ENCODE measurements at regions not wholly inside any gene's neighbourhood (a gene's known extent, or its start where the extent isn't known, plus 50 kb on each side); places are given as distances from the start of the nearest gene placed in this dataset.
"Not testable (repeated sequence)": the region's sequence is repeated elsewhere in the genome, so short reads cannot be mapped to it uniquely, and the experiment has no call there.

- Mint-ChIP-seq H3K27ac (peak overlapping the region in 1 of 3 donors; percentile 38), H3K4me3 (no peak overlapping the region)
Observed at GRCh38 chr15:84142888-84143337, 92.7 kb upstream of the GOLGA6L4 start.

GRCh38 chr15:84143753-84144314 is 91.7 kb upstream of the GOLGA6L4 start:
- Mint-ChIP-seq H3K36me3 (no peaks in the 10 kb centered on the region), H3K27me3 (peaks cover 14% of the 10 kb centered on the region), H3K4me3 (no peak overlapping the region), H3K27ac (no peak overlapping the region), H3K9me3 (no peaks in the 10 kb centered on the region), H3K4me1 (peaks cover 0 to 3% (median 0%) of the 10 kb centered on the region in 4 donors)
- H3K4me3 ChIP-seq (ENCODE audit: low read depth, low read length) = no peak overlapping the region
- H3K27me3 ChIP-seq (ENCODE audit: control insufficient read depth, insufficient read depth, low read length) = peaks cover 1% of the 10 kb centered on the region
- no peak for DNase-seq
- H3K27ac ChIP-seq (ENCODE audit: insufficient read depth, low read length, poor library complexity, severe bottlenecking) = no peak overlapping the region
- no peaks in the 10 kb centered on the region for H3K9me3 ChIP-seq (ENCODE audit: control insufficient read depth in 2 of 2, low read length in 2 of 2)
- H3K4me1 ChIP-seq (ENCODE audit: control insufficient read depth, insufficient read depth, low read length, poor library complexity, severe bottlenecking) = no peaks in the 10 kb centered on the region
- no peak for ATAC-seq (ENCODE audit: low read depth in 2 of 2)
- no peaks in the 10 kb centered on the region for H3K36me3 ChIP-seq (ENCODE audit: control insufficient read depth, insufficient read depth, low read length)

More at GRCh38 chr15:84142888-84143337, 92.7 kb upstream of the GOLGA6L4 start:
- no peak overlapping the region for H3K27ac ChIP-seq (ENCODE audit: insufficient read depth, low read length, poor library complexity, severe bottlenecking)
- H3K27me3 Mint-ChIP-seq = peaks cover 14% of the 10 kb centered on the region
- peak overlapping the region; percentile 47 for H3K4me3 ChIP-seq (ENCODE audit: low read depth, low read length)
- no peaks in the 10 kb centered on the region for H3K36me3 Mint-ChIP-seq
- H3K4me1 ChIP-seq (ENCODE audit: control insufficient read depth, insufficient read depth, low read length, poor library complexity, severe bottlenecking) = no peaks in the 10 kb centered on the region
- no peaks in the 10 kb centered on the region for H3K9me3 Mint-ChIP-seq
- ATAC-seq (ENCODE audit: low read depth in 2 of 2) (peak; percentile 93 to 95), DNase-seq (peak; percentile 52 to 86 (median 75))
- no peaks in the 10 kb centered on the region for H3K9me3 ChIP-seq (ENCODE audit: control insufficient read depth in 2 of 2, low read length in 2 of 2)
- H3K36me3 ChIP-seq (ENCODE audit: control insufficient read depth, insufficient read depth, low read length) = no peaks in the 10 kb centered on the region
- peaks cover 0 to 3% (median 0%) of the 10 kb centered on the region in 4 donors for H3K4me1 Mint-ChIP-seq
- peaks cover 1% of the 10 kb centered on the region for H3K27me3 ChIP-seq (ENCODE audit: control insufficient read depth, insufficient read depth, low read length)

GRCh38 chr15:84144946-84145345 is 90.6 kb upstream of the GOLGA6L4 start:
- not testable (repeated sequence) for H3K36me3 ChIP-seq (ENCODE audit: control insufficient read depth, insufficient read depth, low read length); H3K9me3 ChIP-seq (ENCODE audit: control insufficient read depth in 2 of 2, low read length in 2 of 2); H3K9me3 Mint-ChIP-seq; H3K27ac ChIP-seq (ENCODE audit: insufficient read depth, low read length, poor library complexity, severe bottlenecking); H3K4me1 ChIP-seq (ENCODE audit: control insufficient read depth, insufficient read depth, low read length, poor library complexity, severe bottlenecking); H3K4me3 Mint-ChIP-seq; H3K27me3 ChIP-seq (ENCODE audit: control insufficient read depth, insufficient read depth, low read length); DNase-seq; ATAC-seq (ENCODE audit: low read depth in 2 of 2); H3K36me3 Mint-ChIP-seq; H3K4me3 ChIP-seq (ENCODE audit: low read depth, low read length); H3K27me3 Mint-ChIP-seq; H3K4me1 Mint-ChIP-seq
- H3K27ac Mint-ChIP-seq = peak overlapping the region in 1 of 3 donors; percentile 4

GRCh38 chr15:84146299-84146698 is 89.3 kb upstream of the GOLGA6L4 start:
- H3K4me3 Mint-ChIP-seq; H3K27ac ChIP-seq (ENCODE audit: insufficient read depth, low read length, poor library complexity, severe bottlenecking); H3K27me3 Mint-ChIP-seq; H3K9me3 Mint-ChIP-seq; ATAC-seq (ENCODE audit: low read depth in 2 of 2); H3K4me1 ChIP-seq (ENCODE audit: control insufficient read depth, insufficient read depth, low read length, poor library complexity, severe bottlenecking); DNase-seq; H3K4me3 ChIP-seq (ENCODE audit: low read depth, low read length); H3K27me3 ChIP-seq (ENCODE audit: control insufficient read depth, insufficient read depth, low read length); H3K36me3 Mint-ChIP-seq; H3K36me3 ChIP-seq (ENCODE audit: control insufficient read depth, insufficient read depth, low read length); H3K4me1 Mint-ChIP-seq; H3K9me3 ChIP-seq (ENCODE audit: control insufficient read depth in 2 of 2, low read length in 2 of 2); H3K27ac Mint-ChIP-seq: not testable (repeated sequence)

- not testable (repeated sequence) for H3K4me3 ChIP-seq (ENCODE audit: low read depth, low read length); H3K36me3 Mint-ChIP-seq; H3K4me1 Mint-ChIP-seq; H3K9me3 ChIP-seq (ENCODE audit: control insufficient read depth in 2 of 2, low read length in 2 of 2); H3K27me3 ChIP-seq (ENCODE audit: control insufficient read depth, insufficient read depth, low read length); H3K4me1 ChIP-seq (ENCODE audit: control insufficient read depth, insufficient read depth, low read length, poor library complexity, severe bottlenecking); ATAC-seq (ENCODE audit: low read depth in 2 of 2); DNase-seq; H3K36me3 ChIP-seq (ENCODE audit: control insufficient read depth, insufficient read depth, low read length); H3K27me3 Mint-ChIP-seq; H3K4me3 Mint-ChIP-seq; H3K27ac ChIP-seq (ENCODE audit: insufficient read depth, low read length, poor library complexity, severe bottlenecking); H3K9me3 Mint-ChIP-seq; H3K27ac Mint-ChIP-seq
Observed at GRCh38 chr15:84147307-84147706, 88.3 kb upstream of the GOLGA6L4 start.

GRCh38 chr15:84151205-84151931 is 84.2 kb upstream of the GOLGA6L4 start:
- Mint-ChIP-seq H3K36me3 (no peaks in the 10 kb centered on the region), H3K27me3 (no peaks in the 10 kb centered on the region), H3K27ac (no peak overlapping the region), H3K4me1 (no peaks in the 10 kb centered on the region), H3K4me3 (no peak overlapping the region), H3K9me3 (no peaks in the 10 kb centered on the region)
- no peaks in the 10 kb centered on the region for H3K27me3 ChIP-seq (ENCODE audit: control insufficient read depth, insufficient read depth, low read length)
- no peak overlapping the region for H3K4me3 ChIP-seq (ENCODE audit: low read depth, low read length)
- H3K27ac ChIP-seq (ENCODE audit: insufficient read depth, low read length, poor library complexity, severe bottlenecking) = no peak overlapping the region
- DNase-seq (no peak), ATAC-seq (ENCODE audit: low read depth in 2 of 2) (no peak)
- no peaks in the 10 kb centered on the region for H3K9me3 ChIP-seq (ENCODE audit: control insufficient read depth in 2 of 2, low read length in 2 of 2)
- H3K4me1 ChIP-seq (ENCODE audit: control insufficient read depth, insufficient read depth, low read length, poor library complexity, severe bottlenecking) = no peaks in the 10 kb centered on the region
- H3K36me3 ChIP-seq (ENCODE audit: control insufficient read depth, insufficient read depth, low read length) = no peaks in the 10 kb centered on the region

- H3K36me3 Mint-ChIP-seq; DNase-seq; H3K36me3 ChIP-seq (ENCODE audit: control insufficient read depth, insufficient read depth, low read length); H3K27me3 Mint-ChIP-seq; H3K27me3 ChIP-seq (ENCODE audit: control insufficient read depth, insufficient read depth, low read length); H3K4me3 ChIP-seq (ENCODE audit: low read depth, low read length); ATAC-seq (ENCODE audit: low read depth in 2 of 2); H3K9me3 Mint-ChIP-seq; H3K4me3 Mint-ChIP-seq; H3K27ac ChIP-seq (ENCODE audit: insufficient read depth, low read length, poor library complexity, severe bottlenecking); H3K4me1 Mint-ChIP-seq; H3K9me3 ChIP-seq (ENCODE audit: control insufficient read depth in 2 of 2, low read length in 2 of 2); H3K4me1 ChIP-seq (ENCODE audit: control insufficient read depth, insufficient read depth, low read length, poor library complexity, severe bottlenecking): not testable (repeated sequence)
- peak overlapping the region in 1 of 3 donors; percentile 38 for H3K27ac Mint-ChIP-seq
Observed at GRCh38 chr15:84152381-84152979, 83.1 kb upstream of the GOLGA6L4 start.

Measured in CD4-positive, CD25-positive, alpha-beta regulatory T cell (primary cell).